ENCODE measurements at regions not wholly inside any gene's neighbourhood (a gene's known extent, or its start where the extent isn't known, plus 50 kb on each side); places are given as distances from the start of the nearest gene placed in this dataset.

DNA sequence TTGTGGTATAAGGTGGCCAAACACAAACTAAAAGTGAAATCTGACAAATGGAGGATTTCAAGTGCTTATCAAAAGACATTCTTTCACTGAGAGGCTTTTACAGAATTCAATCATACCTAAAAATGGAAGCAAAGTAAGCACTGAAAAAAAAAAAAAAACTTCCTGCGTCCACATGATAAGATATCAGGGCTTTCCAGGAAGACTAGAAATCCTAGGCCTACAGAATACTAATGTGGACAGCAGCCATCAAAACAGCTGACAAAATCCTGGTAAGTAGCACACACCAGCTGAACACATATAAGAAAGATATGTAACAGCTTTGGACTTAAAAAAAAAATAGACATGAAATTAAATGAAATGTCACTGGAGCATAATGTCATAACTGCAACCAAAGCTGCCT is 178.2 kb downstream of the SUCLG1 start (continued):
- TF ChIP-seq ATF3 (IDR thresholded peaks at IDR 0.05) (peak; percentile 16; the same call in 1 of the 2 replicates), ATF3 (CRISPR knock-in tag; conservative IDR thresholded peaks at IDR 0.05) (no peak), MTA2 (IDR thresholded peaks at IDR 0.05; ENCODE audit: low read depth) (peak; percentile 77), GTF2B (IDR thresholded peaks at IDR 0.05; ENCODE audit: extremely low read depth, insufficient read length) (no peak), RBM25 (IDR thresholded peaks at IDR 0.05; ENCODE audit: low read depth, low read length, severe bottlenecking) (no peak), DPF2 (IDR thresholded peaks at IDR 0.05) (peak; percentile 71), NR3C1 (CRISPR knock-in tag; IDR thresholded peaks at IDR 0.05) (no peak), EWSR1 (IDR thresholded peaks at IDR 0.05; ENCODE audit: borderline replicate concordance, low read depth, partially characterized antibody) (no peak), FIP1L1 (IDR thresholded peaks at IDR 0.05; ENCODE audit: low read depth, low read length, poor library complexity, severe bottlenecking) (no peak), NR4A1 (CRISPR knock-in tag; IDR thresholded peaks at IDR 0.05) (no peak), NR4A1 (tag; IDR thresholded peaks at IDR 0.05) (no peak), RFX5 (IDR thresholded peaks at IDR 0.05; ENCODE audit: low read depth, low read length) (no peak), SMARCE1 (IDR thresholded peaks at IDR 0.05) (peak; percentile 63; the same call in 1 of the 2 replicates), ZNF699 (CRISPR knock-in tag; IDR thresholded peaks at IDR 0.05; ENCODE audit: insufficient replicate concordance) (no peak), TEAD4 (IDR thresholded peaks at IDR 0.05; ENCODE audit: low read length) (peak; percentile 82), TEAD4 (CRISPR knock-in tag; IDR thresholded peaks at IDR 0.05; ENCODE audit: borderline replicate concordance) (no peak), NCOA2 (IDR thresholded peaks at IDR 0.05; ENCODE audit: partially characterized antibody in 2 of 2) (no peak), DACH1 (IDR thresholded peaks at IDR 0.05; ENCODE audit: partially characterized antibody) (no peak), TSHZ1 (CRISPR knock-in tag; IDR thresholded peaks at IDR 0.05) (no peak), HDAC1 (IDR thresholded peaks at IDR 0.05) (peak in 1 of 2 experiments; percentile 67; a peak in 2 of 4 replicates), EGR1 (conservative IDR thresholded peaks at IDR 0.05) (no peak), CREB3L1 (IDR thresholded peaks at IDR 0.05; ENCODE audit: borderline replicate concordance, low read depth) (no peak), NFATC3 (IDR thresholded peaks at IDR 0.05) (no peak)
- TF ChIP-seq, protein P1, sequence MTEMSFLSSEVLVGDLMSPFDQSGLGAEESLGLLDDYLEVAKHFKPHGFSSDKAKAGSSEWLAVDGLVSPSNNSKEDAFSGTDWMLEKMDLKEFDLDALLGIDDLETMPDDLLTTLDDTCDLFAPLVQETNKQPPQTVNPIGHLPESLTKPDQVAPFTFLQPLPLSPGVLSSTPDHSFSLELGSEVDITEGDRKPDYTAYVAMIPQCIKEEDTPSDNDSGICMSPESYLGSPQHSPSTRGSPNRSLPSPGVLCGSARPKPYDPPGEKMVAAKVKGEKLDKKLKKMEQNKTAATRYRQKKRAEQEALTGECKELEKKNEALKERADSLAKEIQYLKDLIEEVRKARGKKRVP (CRISPR knock-in tag; IDR thresholded peaks at IDR 0.05): no peak
